SK-N-SH (cell line): ENCODE measurements at regions not wholly inside any gene's neighbourhood (a gene's known extent, or its start where the extent isn't known, plus 50 kb on each side); places are given as distances from the start of the nearest gene placed in this dataset.

Source experiments
- CHD2 ChIP-seq: fragments of 150-350 bp; IDR thresholded peaks from 2 replicates; pipeline ENCODE4 v1.6.1; 2018; ENCODE audit warnings: low read length; ENCODE audit not compliant: partially characterized antibody
- CTCF ChIP-seq: fragments of 200-600 bp; sonication (generic); IDR thresholded peaks from 2 replicates; pipeline ENCODE4 v1.6.1; 2017; ENCODE audit warnings: antibody characterized with exemption, mild to moderate bottlenecking, moderate library complexity
- GABPA ChIP-seq: IDR thresholded peaks from 2 replicates; pipeline ENCODE4 v1.4.0; 2012; ENCODE audit warnings: low read depth, mild to moderate bottlenecking
- GATA2 ChIP-seq: sonication (generic); formaldehyde crosslinking; IDR thresholded peaks from 2 replicates; pipeline ENCODE4 v1.5.0; 2020; ENCODE audit warnings: mild to moderate bottlenecking, missing genetic modification reagents
- MXI1 ChIP-seq: IDR thresholded peaks from 2 replicates; pipeline ENCODE4 v1.6.1; 2012; ENCODE audit warnings: mild to moderate bottlenecking, low read depth, low read length, improper control_type of control experiment
- POLR2AphosphoS5 ChIP-seq: IDR thresholded peaks from 2 replicates; pipeline ENCODE4 v1.6.1; 2012; ENCODE audit warnings: low read depth, low read length
- RAD21 ChIP-seq: IDR thresholded peaks from 2 replicates; pipeline ENCODE4 v1.6.1; 2012; ENCODE audit warnings: mild to moderate bottlenecking, low read length
- SMC3 ChIP-seq: IDR thresholded peaks from 2 replicates; pipeline ENCODE4 v1.6.1; 2012; ENCODE audit warnings: low read depth, low read length, improper control_type of control experiment
- TEAD4 ChIP-seq: IDR thresholded peaks from 2 replicates; pipeline ENCODE4 v1.4.0; 2012; ENCODE audit warnings: mild to moderate bottlenecking, borderline replicate concordance; ENCODE audit not compliant: insufficient read depth
- YY1 ChIP-seq: IDR thresholded peaks from 2 replicates; pipeline ENCODE4 v1.4.0; 2012; ENCODE audit warnings: low read depth, mild to moderate bottlenecking

- TF ChIP-seq CTCF (no peak), RAD21 (no peak), SMC3 (no peak), CHD2 (no peak), MXI1 (no peak), YY1 (no peak), POLR2AphosphoS5 (no peak), GATA2 (CRISPR knock-in tag) (no peak), TEAD4 (no peak), GABPA (no peak)
These were observed 267.8 kb downstream of the RAP2B start for GRCh38 chr3:153429821-153430220.
